ENCODE measurements at regions not wholly inside any gene's neighbourhood (a gene's known extent, or its start where the extent isn't known, plus 50 kb on each side); places are given as distances from the start of the nearest gene placed in this dataset.

DNA sequence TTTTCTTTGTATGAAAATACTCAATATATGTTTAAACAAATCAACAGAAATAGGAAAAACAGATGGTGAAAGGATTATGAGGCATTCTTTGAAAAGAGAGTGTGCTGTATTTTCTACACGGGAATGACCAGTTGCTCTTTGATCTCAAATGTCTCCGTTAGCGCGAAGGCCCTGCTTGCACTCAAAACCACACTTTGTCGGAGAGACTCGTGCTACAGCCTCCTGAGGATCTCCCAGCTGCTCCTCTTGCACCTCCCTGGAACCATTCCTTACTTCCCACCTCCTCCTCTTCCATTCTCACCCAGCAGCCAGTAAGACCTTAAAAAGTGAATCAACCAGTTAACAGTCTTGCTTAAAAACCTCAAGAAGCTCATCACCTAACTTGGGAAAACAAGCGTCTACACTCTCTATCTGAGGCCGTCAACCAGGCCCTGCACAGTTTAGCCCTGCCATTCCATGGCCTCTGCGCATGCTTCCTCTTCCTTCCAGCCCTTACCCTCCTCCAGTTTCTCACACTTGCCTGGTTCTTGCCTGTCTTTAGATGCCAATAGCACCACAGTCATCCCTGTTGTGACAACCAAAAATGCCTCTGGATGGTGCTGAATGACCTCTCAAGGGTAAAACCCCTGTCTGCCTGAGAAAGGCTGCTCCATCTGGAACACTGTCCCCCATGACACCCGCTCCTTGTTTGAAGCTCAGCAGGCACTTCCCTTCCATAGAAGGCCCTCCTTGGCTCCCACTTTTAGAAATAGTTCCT is 594.7 kb upstream of the WWC1 start:
- intact Hi-C loops (cut with micrococcal nuclease; ENCODE audit: unreplicated experiment) = no loop called here
- TF ChIP-seq, protein P1, sequence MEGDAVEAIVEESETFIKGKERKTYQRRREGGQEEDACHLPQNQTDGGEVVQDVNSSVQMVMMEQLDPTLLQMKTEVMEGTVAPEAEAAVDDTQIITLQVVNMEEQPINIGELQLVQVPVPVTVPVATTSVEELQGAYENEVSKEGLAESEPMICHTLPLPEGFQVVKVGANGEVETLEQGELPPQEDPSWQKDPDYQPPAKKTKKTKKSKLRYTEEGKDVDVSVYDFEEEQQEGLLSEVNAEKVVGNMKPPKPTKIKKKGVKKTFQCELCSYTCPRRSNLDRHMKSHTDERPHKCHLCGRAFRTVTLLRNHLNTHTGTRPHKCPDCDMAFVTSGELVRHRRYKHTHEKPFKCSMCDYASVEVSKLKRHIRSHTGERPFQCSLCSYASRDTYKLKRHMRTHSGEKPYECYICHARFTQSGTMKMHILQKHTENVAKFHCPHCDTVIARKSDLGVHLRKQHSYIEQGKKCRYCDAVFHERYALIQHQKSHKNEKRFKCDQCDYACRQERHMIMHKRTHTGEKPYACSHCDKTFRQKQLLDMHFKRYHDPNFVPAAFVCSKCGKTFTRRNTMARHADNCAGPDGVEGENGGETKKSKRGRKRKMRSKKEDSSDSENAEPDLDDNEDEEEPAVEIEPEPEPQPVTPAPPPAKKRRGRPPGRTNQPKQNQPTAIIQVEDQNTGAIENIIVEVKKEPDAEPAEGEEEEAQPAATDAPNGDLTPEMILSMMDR (conservative IDR thresholded peaks at IDR 0.05; ENCODE audit: low read length) = no peak
- TF ChIP-seq EZH2phosphoT487 (IDR thresholded peaks at IDR 0.05; ENCODE audit: borderline replicate concordance, low read depth, low read length) = no peak
- POLR2A ChIA-PET = no interaction called here
- Histone ChIP-seq H2AFZ (ENCODE audit: low read length) (no peak overlapping the region), H3K36me3 (ENCODE audit: insufficient read depth, low read length) (no peaks in the 10 kb centered on the region), H3K4me2 (ENCODE audit: low read length) (no peak overlapping the region), H3K27ac (ENCODE audit: low read depth, low read length, poor library complexity, severe bottlenecking) (no peak overlapping the region), H3K79me2 (ENCODE audit: insufficient read depth, low read depth, low read length) (no peaks in the 10 kb centered on the region), H3K9me2 (ENCODE audit: insufficient read depth, low read length) (no peaks in the 10 kb centered on the region), H3K9me3 (ENCODE audit: low read length) (no peaks in the 10 kb centered on the region), H4K20me1 (ENCODE audit: insufficient read depth, low read length) (no peaks in the 10 kb centered on the region), H3K4me3 (ENCODE audit: low read depth, low read length, poor library complexity, severe bottlenecking) (no peak overlapping the region), H3K4me1 (ENCODE audit: insufficient read depth, low read length, poor library complexity, severe bottlenecking) (no peaks in the 10 kb centered on the region)
- BruUV-seq (replicated peaks) = no TSS peak
- CTCF ChIA-PET (ENCODE audit: unreplicated experiment) = no interaction called here
- no peak for DNase-seq (ENCODE audit: low spot score)

DNA sequence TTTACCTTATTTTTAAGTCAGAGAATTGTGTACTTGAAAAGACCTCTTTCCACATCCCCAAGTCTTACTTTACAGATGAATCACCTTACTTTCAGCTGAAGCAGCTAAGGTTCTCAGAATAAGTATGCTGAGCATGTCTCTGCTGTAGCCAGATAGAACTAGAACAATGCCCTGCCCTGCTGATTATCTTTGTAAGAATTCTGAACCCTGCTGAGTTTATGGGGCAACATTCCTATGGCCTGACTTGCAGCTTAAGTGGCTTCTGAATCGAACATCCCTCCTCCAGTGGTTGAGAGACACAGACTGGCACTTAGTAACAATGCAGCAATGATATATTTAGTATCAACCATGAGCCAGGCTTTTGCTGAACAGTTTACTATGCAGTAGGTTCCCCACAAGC is 592.0 kb upstream of the WWC1 start:
- no peak for DNase-seq (ENCODE audit: low spot score)
- no peak overlapping the region for H3K4me3 ChIP-seq (ENCODE audit: low read depth, low read length, poor library complexity, severe bottlenecking)
- no peaks in the 10 kb centered on the region for H3K9me3 ChIP-seq (ENCODE audit: low read length)
- intact Hi-C loops (cut with micrococcal nuclease; ENCODE audit: unreplicated experiment) = no loop called here
- H3K79me2 ChIP-seq (ENCODE audit: insufficient read depth, low read depth, low read length) = no peaks in the 10 kb centered on the region
- H2AFZ ChIP-seq (ENCODE audit: low read length) = no peak overlapping the region
- H3K4me1 ChIP-seq (ENCODE audit: insufficient read depth, low read length, poor library complexity, severe bottlenecking) = no peaks in the 10 kb centered on the region
- no peak for TF ChIP-seq EZH2phosphoT487 (IDR thresholded peaks at IDR 0.05; ENCODE audit: borderline replicate concordance, low read depth, low read length)
- BruUV-seq (replicated peaks) = no TSS peak
- H3K9me2 ChIP-seq (ENCODE audit: insufficient read depth, low read length) = no peaks in the 10 kb centered on the region
- H3K36me3 ChIP-seq (ENCODE audit: insufficient read depth, low read length) = no peaks in the 10 kb centered on the region
- no peak overlapping the region for H3K27ac ChIP-seq (ENCODE audit: low read depth, low read length, poor library complexity, severe bottlenecking)
- CTCF ChIA-PET (ENCODE audit: unreplicated experiment) = no interaction called here
- no peaks in the 10 kb centered on the region for H4K20me1 ChIP-seq (ENCODE audit: insufficient read depth, low read length)
- POLR2A ChIA-PET = no interaction called here
- H3K4me2 ChIP-seq (ENCODE audit: low read length) = no peak overlapping the region

DNA sequence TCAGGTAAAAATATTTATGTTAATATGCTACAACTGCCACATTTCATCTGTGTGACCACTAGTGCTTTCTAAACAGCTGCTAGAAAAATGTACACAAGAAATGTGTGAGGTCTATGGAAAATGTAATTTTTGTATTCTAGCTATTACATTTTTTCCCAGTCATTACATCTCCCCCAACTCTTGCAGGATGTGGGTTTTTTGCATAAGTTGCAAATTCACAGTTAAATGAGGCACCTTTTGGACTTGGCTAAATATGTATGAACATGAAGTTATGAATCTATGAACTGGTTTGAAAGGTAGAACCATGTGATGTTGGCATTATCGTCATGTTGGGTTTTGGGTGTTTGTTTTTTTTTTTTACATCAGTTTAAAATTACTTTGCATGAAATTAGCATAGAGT is 590.4 kb upstream of the WWC1 start:
- no peak overlapping the region for H3K4me2 ChIP-seq (ENCODE audit: low read length)
- H2AFZ ChIP-seq (ENCODE audit: low read length) = no peak overlapping the region
- TF ChIP-seq EZH2phosphoT487 (IDR thresholded peaks at IDR 0.05; ENCODE audit: borderline replicate concordance, low read depth, low read length) = no peak
- TF ChIP-seq, protein P1 (conservative IDR thresholded peaks at IDR 0.05; ENCODE audit: low read length) = no peak
- no peak overlapping the region for H3K4me3 ChIP-seq (ENCODE audit: low read depth, low read length, poor library complexity, severe bottlenecking)
- DNase-seq (ENCODE audit: low spot score) = no peak
- CTCF ChIA-PET (ENCODE audit: unreplicated experiment) = no interaction called here
- H3K4me1 ChIP-seq (ENCODE audit: insufficient read depth, low read length, poor library complexity, severe bottlenecking) = no peaks in the 10 kb centered on the region
- H3K9me2 ChIP-seq (ENCODE audit: insufficient read depth, low read length) = no peaks in the 10 kb centered on the region
- H3K79me2 ChIP-seq (ENCODE audit: insufficient read depth, low read depth, low read length) = no peaks in the 10 kb centered on the region
- intact Hi-C loops (cut with micrococcal nuclease; ENCODE audit: unreplicated experiment) = no loop called here
- no TSS peak for BruUV-seq (replicated peaks)
- no peak overlapping the region for H3K27ac ChIP-seq (ENCODE audit: low read depth, low read length, poor library complexity, severe bottlenecking)
- no peaks in the 10 kb centered on the region for H4K20me1 ChIP-seq (ENCODE audit: insufficient read depth, low read length)
- H3K36me3 ChIP-seq (ENCODE audit: insufficient read depth, low read length) = no peaks in the 10 kb centered on the region
- H3K9me3 ChIP-seq (ENCODE audit: low read length) = no peaks in the 10 kb centered on the region
- POLR2A ChIA-PET = no interaction called here
